H1 (cell line): ENCODE measurements at regions not wholly inside any gene's neighbourhood (a gene's known extent, or its start where the extent isn't known, plus 50 kb on each side); places are given as distances from the start of the nearest gene placed in this dataset.

Experiments used
- CTCF ChIA-PET: fragments of 300-600 bp; sonication (Branson Sonifier 250); formaldehyde crosslinking; loops from one replicate; lab custom pipeline; 2021; ENCODE audit not compliant: partially characterized antibody; lab: Charles Lee
- POLR2A ChIA-PET: fragments of 300-600 bp; sonication (Branson Sonifier 250); formaldehyde crosslinking; loops from one replicate; lab custom pipeline; 2021; ENCODE audit warnings: inconsistent platforms; ENCODE audit not compliant: partially characterized antibody; lab: Charles Lee
- DNase-seq, 2 experiments: peaks; one replicate each; pipeline versions ENCODE4 v3.0.0 to v3.0.0-alpha.2; 2010 to 2022; ENCODE audit warnings: low spot score in 2 of 2, low read depth in 1 of 2, mixed read lengths in 1 of 2
- FAIRE-seq: peaks from 2 replicates; lab custom pipeline; 2011; peaks lifted over from hg19 to GRCh38; lab: Jason Lieb, UNC
- H2AFZ ChIP-seq: 2 replicates; pipeline ENCODE4 v1.8.1; 2012; ENCODE audit warnings: low read length, inconsistent platforms
- H2AK5ac ChIP-seq: 2 replicates; pipeline ENCODE4 v1.6.1; 2013; ENCODE audit warnings: low read depth, low read length
- H2BK120ac ChIP-seq: replicated peaks from 2 replicates; pipeline ENCODE3; 2013; ENCODE audit warnings: low read depth, low read length, inconsistent platforms
- H2BK12ac ChIP-seq: 2 replicates; pipeline ENCODE4 v1.6.1; 2013; ENCODE audit warnings: low read depth, low read length
- H2BK15ac ChIP-seq: 2 replicates; pipeline ENCODE4 v1.6.1; 2013; ENCODE audit warnings: low read length
- H2BK20ac ChIP-seq: 2 replicates; pipeline ENCODE4 v1.6.1; 2013; ENCODE audit warnings: low read length
- H2BK5ac ChIP-seq: 2 replicates; pipeline ENCODE4 v1.6.1; 2013; ENCODE audit warnings: low read depth, low read length
- H3K14ac ChIP-seq: 2 replicates; pipeline ENCODE4 v1.6.1; 2013; ENCODE audit warnings: inconsistent platforms; ENCODE audit not compliant: insufficient read length
- H3K18ac ChIP-seq: 2 replicates; pipeline ENCODE4 v1.6.1; 2013; ENCODE audit warnings: low read length; ENCODE audit errors: extremely low read depth
- H3K23ac ChIP-seq: 2 replicates; pipeline ENCODE4 v1.6.1; 2013; ENCODE audit warnings: inconsistent platforms; ENCODE audit not compliant: insufficient read length
- H3K23me2 ChIP-seq: 2 replicates; pipeline ENCODE4 v1.6.1; 2013; ENCODE audit warnings: low read depth, low read length
- H3K27ac ChIP-seq: 2 replicates; pipeline ENCODE4 v1.6.1; 2011; ENCODE audit warnings: low read depth, low read length, inconsistent platforms
- H3K27me3 ChIP-seq, 4 experiments: replicated peaks in 1 of 4; 1 replicate in 1 of 4; 2 replicates in 3 of 4; pipeline versions ENCODE4 v1.6.1 to v1.8.1; 2011 to 2013; ENCODE audit warnings: low read length in 3 of 4, mild to moderate bottlenecking in 3 of 4, inconsistent platforms in 2 of 4, mixed read lengths in 2 of 4, moderate library complexity in 1 of 4; ENCODE audit not compliant: control insufficient read depth in 3 of 4, insufficient read depth in 3 of 4; ENCODE audit errors: extremely low read depth in 1 of 4
- H3K36me3 ChIP-seq, 4 experiments: 2 replicates each; pipeline versions ENCODE4 v1.6.1 to v1.8.1; 2011 to 2013; ENCODE audit warnings: mild to moderate bottlenecking in 4 of 4, low read length in 3 of 4, moderate library complexity in 2 of 4, control low read depth in 1 of 4, inconsistent platforms in 1 of 4; ENCODE audit not compliant: insufficient read depth in 4 of 4, control insufficient read depth in 2 of 4
- H3K4ac ChIP-seq: replicated peaks from 2 replicates; pipeline ENCODE3; 2013; ENCODE audit warnings: low read length, low read depth, mixed read lengths, inconsistent platforms; ENCODE audit not compliant: insufficient read length
- H3K4me1 ChIP-seq, 4 experiments: replicated peaks in 1 of 4; 1 replicate in 1 of 4; 2 replicates in 3 of 4; pipeline versions ENCODE4 v1.6.1 to v1.8.1; 2011 to 2013; ENCODE audit warnings: low read length in 3 of 4, inconsistent platforms in 2 of 4, mixed read lengths in 1 of 4; ENCODE audit not compliant: insufficient read depth in 4 of 4, control insufficient read depth in 3 of 4
- H3K4me2 ChIP-seq, 2 experiments: 2 replicates each; pipeline versions ENCODE4 v1.6.1 to v1.8.1; 2011 to 2013; ENCODE audit warnings: low read depth in 2 of 2, low read length in 2 of 2, control low read depth in 1 of 2, inconsistent platforms in 1 of 2, mild to moderate bottlenecking in 1 of 2; ENCODE audit not compliant: insufficient read depth in 1 of 2
- H3K4me3 ChIP-seq, 4 experiments: fragments of 200-600, 300-600 bp in 1 of 4; sonication (generic), shearing (Covaris generic), sonication (Bioruptor Twin) in 1 of 4; 2 replicates each; pipeline versions ENCODE4 v1.5.1 to v1.8.1; 2011 to 2016; ENCODE audit warnings: low read length in 4 of 4, low read depth in 3 of 4, control low read depth in 2 of 4, inconsistent platforms in 2 of 4, mild to moderate bottlenecking in 2 of 4, mixed read lengths in 1 of 4, moderate library complexity in 1 of 4; ENCODE audit not compliant: insufficient read depth in 2 of 4; ENCODE audit errors: extremely low read depth in 1 of 4
- H3K56ac ChIP-seq: replicated peaks from 2 replicates; pipeline ENCODE3; 2013; ENCODE audit warnings: low read depth, mild to moderate bottlenecking, mixed read lengths, low read length, inconsistent platforms; ENCODE audit not compliant: insufficient read length
- H3K79me1 ChIP-seq: 2 replicates; pipeline ENCODE4 v1.6.1; 2013; ENCODE audit warnings: low read depth, low read length, control low read depth
- H3K79me2 ChIP-seq, 2 experiments: 2 replicates each; pipeline versions ENCODE4 v1.6.1 to v1.8.1; 2012 to 2013; ENCODE audit warnings: low read length in 2 of 2, mild to moderate bottlenecking in 2 of 2, inconsistent platforms in 1 of 2; ENCODE audit not compliant: insufficient read depth in 2 of 2, control insufficient read depth in 1 of 2
- H3K9ac ChIP-seq, 4 experiments: replicated peaks in 1 of 4; 1 replicate in 1 of 4; 2 replicates in 3 of 4; pipeline versions ENCODE4 v1.6.1 to v1.8.1; 2011 to 2013; ENCODE audit warnings: low read depth in 3 of 4, low read length in 3 of 4, control low read depth in 2 of 4, mild to moderate bottlenecking in 2 of 4, moderate library complexity in 2 of 4, inconsistent platforms in 1 of 4; ENCODE audit errors: extremely low read depth in 1 of 4
- H3K9me3 ChIP-seq, 2 experiments: 2 replicates each; pipeline versions ENCODE4 v1.6.1 to v1.8.1; 2012 to 2013; ENCODE audit warnings: mild to moderate bottlenecking in 2 of 2, moderate library complexity in 2 of 2, control low read depth in 1 of 2, inconsistent platforms in 1 of 2, low read depth in 1 of 2, low read length in 1 of 2, mixed read lengths in 1 of 2; ENCODE audit not compliant: insufficient read depth in 2 of 2
- H4K20me1 ChIP-seq, 2 experiments: replicated peaks in 1 of 2; 2 replicates each; pipeline versions ENCODE3 to v1.8.1; 2011 to 2013; ENCODE audit warnings: inconsistent platforms in 2 of 2, low read length in 2 of 2, mild to moderate bottlenecking in 1 of 2; ENCODE audit not compliant: insufficient read depth in 2 of 2, control insufficient read depth in 1 of 2
- H4K5ac ChIP-seq: 2 replicates; pipeline ENCODE4 v1.6.1; 2013; ENCODE audit warnings: low read length, low read depth, mixed read lengths, inconsistent platforms; ENCODE audit not compliant: insufficient read length
- H4K8ac ChIP-seq: 2 replicates; pipeline ENCODE4 v1.8.0; 2013; ENCODE audit warnings: mild to moderate bottlenecking, moderate library complexity, low read length, inconsistent platforms; ENCODE audit not compliant: insufficient read depth; ENCODE audit errors: extremely low read depth
- H4K91ac ChIP-seq: replicated peaks from 2 replicates; pipeline ENCODE3; 2013; ENCODE audit warnings: low read length, mixed read lengths, inconsistent platforms; ENCODE audit not compliant: insufficient read length
- CHD1 ChIP-seq: IDR thresholded peaks from 2 replicates; pipeline ENCODE4 v1.6.1; 2012; ENCODE audit warnings: low read depth, low read length, improper control_type of control experiment
- CREB1 ChIP-seq: IDR thresholded peaks from 2 replicates; pipeline ENCODE4 v1.6.1; 2012; ENCODE audit warnings: inconsistent platforms
- EP300 ChIP-seq, 2 experiments: IDR thresholded peaks; 1 replicate in 1 of 2; 2 replicates in 1 of 2; pipeline ENCODE4 v1.6.1; 2011 to 2012; ENCODE audit warnings: low read depth in 2 of 2, low read length in 2 of 2, mild to moderate bottlenecking in 2 of 2, borderline replicate concordance in 1 of 2, inconsistent platforms in 1 of 2, moderate library complexity in 1 of 2
- GABPA ChIP-seq: IDR thresholded peaks from 2 replicates; pipeline ENCODE4 v1.6.1; 2011; ENCODE audit warnings: mild to moderate bottlenecking, low read length, moderate library complexity, borderline replicate concordance; ENCODE audit not compliant: insufficient read depth
- HDAC2 ChIP-seq, 2 experiments: fragments of 300-600 bp in 1 of 2; sonication (generic) in 1 of 2; IDR thresholded peaks; 2 replicates each; pipeline ENCODE4 v1.6.1; 2011 to 2012; ENCODE audit warnings: low read depth in 2 of 2, low read length in 2 of 2, mild to moderate bottlenecking in 2 of 2, moderate library complexity in 2 of 2, borderline replicate concordance in 1 of 2, inconsistent platforms in 1 of 2
- HDAC6 ChIP-seq: IDR thresholded peaks from one replicate; pipeline ENCODE4 v1.7.1; 2012; ENCODE audit warnings: low read depth, mild to moderate bottlenecking, inconsistent platforms, low read length, moderate library complexity
- KDM1A ChIP-seq: fragments of 200-600, 300-600 bp; sonication (generic); IDR thresholded peaks from 2 replicates; pipeline ENCODE4 v1.7.1; 2016; ENCODE audit warnings: mild to moderate bottlenecking, low read length, borderline replicate concordance
- RAD21 ChIP-seq, 2 experiments: IDR thresholded peaks in 1 of 2; conservative IDR thresholded peaks in 1 of 2; 2 replicates each; pipeline ENCODE4 v1.6.1; 2011; ENCODE audit warnings: low read depth in 2 of 2, low read length in 2 of 2, improper control_type of control experiment in 1 of 2, inconsistent platforms in 1 of 2, mild to moderate bottlenecking in 1 of 2, moderate library complexity in 1 of 2
- SP1 ChIP-seq: IDR thresholded peaks from 2 replicates; pipeline ENCODE4 v1.6.1; 2011; ENCODE audit warnings: low read depth, low read length
- TBP ChIP-seq: IDR thresholded peaks from 2 replicates; pipeline ENCODE4 v1.6.1; 2011; ENCODE audit warnings: low read depth, low read length, improper control_type of control experiment
- YY1 ChIP-seq: IDR thresholded peaks from 2 replicates; pipeline ENCODE4 v1.6.1; 2011; ENCODE audit warnings: low read depth, mild to moderate bottlenecking, low read length
- WGBS, 2 experiments: shearing (Covaris generic) in 1 of 2; methylation state at CpG; one replicate each; pipeline versions ENCODE4 v1.1.6 to v1.1.7; 2013 to 2015; ENCODE audit warnings: low lambda C conversion rate in 2 of 2, mixed read lengths in 2 of 2, inconsistent platforms in 1 of 2, low coverage in 1 of 2, missing lambda C conversion rate in 1 of 2; ENCODE audit not compliant: insufficient replicate concordance in 2 of 2, insufficient coverage in 1 of 2, insufficient read length in 1 of 2; ENCODE audit errors: extremely low coverage in 1 of 2, missing lambda C conversion rate in 1 of 2; 5-methylcytosine and 5-hydroxymethylcytosine counted together
- TF ChIP-seq, protein P1 (sequence below): IDR thresholded peaks from 2 replicates; pipeline ENCODE4 v1.6.1; 2012; ENCODE audit warnings: low read length, inconsistent platforms

DNA sequence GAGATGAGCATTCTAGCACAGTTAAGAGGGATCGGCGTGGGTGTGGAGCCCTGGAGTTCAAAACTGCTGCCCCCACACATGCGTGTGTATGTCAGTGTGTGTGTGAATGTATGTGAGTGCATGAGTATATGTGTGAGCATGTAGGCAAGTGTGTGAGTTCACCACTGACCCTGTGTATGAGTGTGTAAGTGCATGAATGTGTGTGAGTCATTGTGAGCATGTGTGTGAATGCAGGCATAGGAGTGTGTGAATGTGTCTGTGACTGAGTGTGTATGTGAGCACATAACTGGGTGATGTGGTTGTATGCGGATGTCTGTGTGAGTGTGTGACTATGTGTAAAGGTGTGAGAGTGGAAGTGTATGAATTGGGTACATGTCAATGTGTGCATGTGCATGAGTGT lies 69.6 kb upstream of the CCDC167 start:
- Histone ChIP-seq H3K4ac (peak overlapping the region; percentile 75), H4K8ac (no peak overlapping the region), H4K91ac (peak overlapping the region; percentile 67), H3K23me2 (peaks cover 8% of the 10 kb centered on the region), H3K79me1 (no peaks in the 10 kb centered on the region), H4K20me1 (no peaks in the 10 kb centered on the region), H2BK15ac (0 out of 2 replicates have a peak overlapping the region, but pooled peaks have one; percentile 76), H2BK12ac (peak overlapping the region; percentile 80; the same call in 1 of the 2 replicates), H3K4me1 (peaks cover 2 to 13% (median 5%) of the 10 kb centered on the region in 4 experiments; a peak in 6 of 7 replicates), H2AFZ (no peak overlapping the region), H3K79me2 (no peaks in the 10 kb centered on the region), H2BK20ac (no peak overlapping the region), H2BK120ac (no peak overlapping the region), H3K27ac (no peak overlapping the region), H3K4me2 (no peak overlapping the region), H3K14ac (no peak overlapping the region), H4K5ac (no peak overlapping the region), H3K23ac (no peak overlapping the region), H3K27me3 (no peaks in the 10 kb centered on the region; a peak in 2 of 7 replicates), H2AK5ac (peak overlapping the region; percentile 91), H2BK5ac (no peak overlapping the region), H3K56ac (no peak overlapping the region), H3K18ac (no peak overlapping the region), H3K4me3 (no peak overlapping the region), H3K9ac (no peak overlapping the region), H3K36me3 (no peaks in the 10 kb centered on the region), H3K9me3 (no peaks in the 10 kb centered on the region)
- FAIRE-seq (no peak), DNase-seq (no peak)
- ChIA-PET POLR2A (interaction anchor here (1.5 kb wide), 1 partner anchor 88 kb away, joined by 4 read pairs; no protein-coding TSS in a partner anchor), CTCF (interaction anchor here (1.7 to 16.3 kb wide), 7 partner anchors 12 to 123 kb away, joined by 3 to 308 read pairs (median 25); no protein-coding TSS in a partner anchor)
- 88% methylated on average over 4 of the region's 4 CpGs; no CpG with 5 or more reads in 1 of the 2 experiments for WGBS, 2 experiments
- TF ChIP-seq, protein P1, sequence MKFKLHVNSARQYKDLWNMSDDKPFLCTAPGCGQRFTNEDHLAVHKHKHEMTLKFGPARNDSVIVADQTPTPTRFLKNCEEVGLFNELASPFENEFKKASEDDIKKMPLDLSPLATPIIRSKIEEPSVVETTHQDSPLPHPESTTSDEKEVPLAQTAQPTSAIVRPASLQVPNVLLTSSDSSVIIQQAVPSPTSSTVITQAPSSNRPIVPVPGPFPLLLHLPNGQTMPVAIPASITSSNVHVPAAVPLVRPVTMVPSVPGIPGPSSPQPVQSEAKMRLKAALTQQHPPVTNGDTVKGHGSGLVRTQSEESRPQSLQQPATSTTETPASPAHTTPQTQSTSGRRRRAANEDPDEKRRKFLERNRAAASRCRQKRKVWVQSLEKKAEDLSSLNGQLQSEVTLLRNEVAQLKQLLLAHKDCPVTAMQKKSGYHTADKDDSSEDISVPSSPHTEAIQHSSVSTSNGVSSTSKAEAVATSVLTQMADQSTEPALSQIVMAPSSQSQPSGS = no peak
- TF ChIP-seq GABPA (no peak), HDAC6 (no peak), CHD1 (no peak), CREB1 (no peak), YY1 (no peak), HDAC2 (IDR thresholded peaks at IDR 0.05; ENCODE audit: borderline replicate concordance in 1 of 2, low read depth in 2 of 2, low read length in 2 of 2) (no peak), TBP (no peak), SP1 (no peak), EP300 (IDR thresholded peaks at IDR 0.05; ENCODE audit: borderline replicate concordance in 1 of 2, low read depth in 2 of 2, low read length in 2 of 2) (no peak), RAD21 (IDR thresholded peaks at IDR 0.05 in 1 of 2, conservative IDR thresholded peaks at IDR 0.05 in 1 of 2; ENCODE audit: low read depth in 2 of 2, low read length in 2 of 2) (no peak), KDM1A (no peak)
